Vagina (tissue), 2 donors: ENCODE measurements at regions not wholly inside any gene's neighbourhood (a gene's known extent, or its start where the extent isn't known, plus 50 kb on each side); places are given as distances from the start of the nearest gene placed in this dataset.

Experiments used
- CTCF ChIP-seq, 3 experiments: fragments of 450-650 bp in 2 of 3; fragments of 200-600 bp in 1 of 3; sonication (generic) in 1 of 3; IDR thresholded peaks; one replicate each; pipeline ENCODE4 v1.5.1; 2017 to 2019; ENCODE audit warnings: antibody characterized with exemption in 3 of 3, mild to moderate bottlenecking in 2 of 3, moderate library complexity in 2 of 3
- POLR2AphosphoS5 ChIP-seq, 2 donors: sonication (generic); formaldehyde crosslinking; IDR thresholded peaks; one replicate each; pipeline ENCODE4 v1.9.0; 2017; ENCODE audit warnings: antibody characterized with exemption in 2 of 2, mild to moderate bottlenecking in 2 of 2, low read depth in 1 of 2; ENCODE audit not compliant: insufficient read depth in 1 of 2

GRCh38 chr2:121972203-121972602 lies 216.8 kb downstream of the TSN start:
- TF ChIP-seq CTCF (IDR thresholded peaks at IDR 0.05) (no peak), POLR2AphosphoS5 (IDR thresholded peaks at IDR 0.05; ENCODE audit: insufficient read depth in 1 of 2, low read depth in 1 of 2) (no peak)
